Calu3 (cell line): ENCODE measurements at regions not wholly inside any gene's neighbourhood (a gene's known extent, or its start where the extent isn't known, plus 50 kb on each side); places are given as distances from the start of the nearest gene placed in this dataset.

Experiments
- BruUV-seq: library from RNA; stranded (reverse); fragments of 400-500 nt; replicated peaks from 2 replicates; lab custom pipeline; 2021; lab: Mats Ljungman, UMichigan
- CTCF ChIA-PET: fragments of 300-600 bp; sonication (Branson Sonifier 250); formaldehyde crosslinking; loops from one replicate; lab custom pipeline; 2022; ENCODE audit warnings: antibody characterized with exemption; lab: Charles Lee
- DNase-seq: peaks from one replicate; pipeline ENCODE4 v3.0.0; 2022
- H3K27ac Mint-ChIP-seq: one replicate; pipeline ENCODE4 v1.8.0; 2022; ENCODE audit warnings: mixed read lengths; ENCODE audit not compliant: unreplicated experiment
- H3K27me3 Mint-ChIP-seq: one replicate; pipeline ENCODE4 v1.8.0; 2022; ENCODE audit warnings: mixed read lengths; ENCODE audit not compliant: unreplicated experiment
- H3K36me3 Mint-ChIP-seq: one replicate; pipeline ENCODE4 v1.8.0; 2022; ENCODE audit warnings: mild to moderate bottlenecking, moderate library complexity, mixed read lengths; ENCODE audit not compliant: insufficient read depth, unreplicated experiment
- H3K4me1 Mint-ChIP-seq: one replicate; pipeline ENCODE4 v1.8.0; 2022; ENCODE audit warnings: mild to moderate bottlenecking, low read depth, mixed read lengths; ENCODE audit not compliant: unreplicated experiment
- H3K4me3 Mint-ChIP-seq: one replicate; pipeline ENCODE4 v1.8.0; 2022; ENCODE audit warnings: mild to moderate bottlenecking, low read depth, moderate library complexity, mixed read lengths; ENCODE audit not compliant: unreplicated experiment
- H3K9me3 Mint-ChIP-seq: one replicate; pipeline ENCODE4 v1.8.0; 2022; ENCODE audit warnings: low read depth, mixed read lengths; ENCODE audit not compliant: unreplicated experiment
- CTCF ChIP-seq: fragments of 200-600 bp; IDR thresholded peaks from one replicate; pipeline ENCODE4 v1.8.0; 2022; ENCODE audit warnings: antibody characterized with exemption; ENCODE audit not compliant: unreplicated experiment
- intact Hi-C: fragments of 100-400 bp; cut with micrococcal nuclease; formaldehyde crosslinking; loops from one replicate; pipeline ENCODE4 v1.10.0; 2022; ENCODE audit not compliant: unreplicated experiment

GRCh38 chr2:147550995-147551731 is 293.7 kb upstream of the ACVR2A start:
- Mint-ChIP-seq H3K9me3 (peaks cover 4% of the 10 kb centered on the region), H3K4me1 (no peaks in the 10 kb centered on the region), H3K36me3 (no peaks in the 10 kb centered on the region), H3K27ac (no peak overlapping the region), H3K27me3 (no peaks in the 10 kb centered on the region), H3K4me3 (no peak overlapping the region)
- no peak for TF ChIP-seq CTCF
- intact Hi-C loops: no loop called here
- no peak for DNase-seq
- CTCF ChIA-PET: no interaction called here
- BruUV-seq: no TSS peak

GRCh38 chr2:147549054-147549453 is 295.8 kb upstream of the ACVR2A start:
- CTCF ChIA-PET: no interaction called here
- no peak for TF ChIP-seq CTCF
- intact Hi-C loops: no loop called here
- Mint-ChIP-seq H3K27me3 (no peaks in the 10 kb centered on the region), H3K4me1 (no peaks in the 10 kb centered on the region), H3K4me3 (no peak overlapping the region), H3K36me3 (no peaks in the 10 kb centered on the region), H3K27ac (no peak overlapping the region), H3K9me3 (no peaks in the 10 kb centered on the region)
- BruUV-seq: no TSS peak
- DNase-seq: no peak

- Mint-ChIP-seq H3K4me1 (no peaks in the 10 kb centered on the region), H3K27ac (no peak overlapping the region), H3K9me3 (no peaks in the 10 kb centered on the region), H3K27me3 (no peaks in the 10 kb centered on the region), H3K36me3 (no peaks in the 10 kb centered on the region), H3K4me3 (no peak overlapping the region)
- no TSS peak for BruUV-seq
- intact Hi-C loops: no loop called here
- DNase-seq: no peak
- no peak for TF ChIP-seq CTCF
- CTCF ChIA-PET: no interaction called here
These were observed 296.4 kb upstream of the ACVR2A start for GRCh38 chr2:147548451-147548850.

- CTCF ChIA-PET: no interaction called here
These were observed 297.4 kb upstream of the ACVR2A start for GRCh38 chr2:147547440-147547839.

More at GRCh38 chr2:147547440-147547839, 297.4 kb upstream of the ACVR2A start:
- BruUV-seq: no TSS peak
- intact Hi-C loops: no loop called here
- Mint-ChIP-seq H3K4me3 (no peak overlapping the region), H3K27me3 (no peaks in the 10 kb centered on the region), H3K27ac (no peak overlapping the region), H3K4me1 (no peaks in the 10 kb centered on the region), H3K9me3 (no peaks in the 10 kb centered on the region), H3K36me3 (no peaks in the 10 kb centered on the region)
- DNase-seq: no peak
- no peak for TF ChIP-seq CTCF
